ENCODE measurements at regions not wholly inside any gene's neighbourhood (a gene's known extent, or its start where the extent isn't known, plus 50 kb on each side); places are given as distances from the start of the nearest gene placed in this dataset.

- no peak for TF ChIP-seq CTCF (IDR thresholded peaks at IDR 0.05)
- no peak for TF ChIP-seq MAFK (IDR thresholded peaks at IDR 0.05; ENCODE audit: partially characterized antibody)
These were observed 144.7 kb upstream of the MPDZ start for GRCh38 chr9:13424204-13424603.

Data from A549 (cell line).